HG03342 (cell line): ENCODE measurements at regions not wholly inside any gene's neighbourhood (a gene's known extent, or its start where the extent isn't known, plus 50 kb on each side); places are given as distances from the start of the nearest gene placed in this dataset.

Experiments used
- ATAC-seq: cut with Tn5 transposase; IDR thresholded peaks from one replicate; pipeline ENCODE4 v1.9.1; 2021; ENCODE audit warnings: mild to moderate bottlenecking, moderate library complexity; ENCODE audit not compliant: unreplicated experiment

GRCh38 chrX:109312757-109313156 is 169.1 kb downstream of the GUCY2F start:
- no peak for ATAC-seq

GRCh38 chrX:109310031-109310430 is 171.9 kb downstream of the GUCY2F start:
- no peak for ATAC-seq

- no peak for ATAC-seq
Measured at GRCh38 chrX:109301177-109301576, 180.7 kb downstream of the GUCY2F start.

- no peak for ATAC-seq
Measured at GRCh38 chrX:109300415-109300814, 181.5 kb downstream of the GUCY2F start.

- ATAC-seq = no peak
Measured at GRCh38 chrX:109299091-109299490, 182.8 kb downstream of the GUCY2F start.

- ATAC-seq = no peak
Measured at GRCh38 chrX:109294097-109294814, 187.6 kb downstream of the GUCY2F start.

- ATAC-seq = peak; percentile 40
Measured at GRCh38 chrX:109283870-109284269, 198.0 kb downstream of the GUCY2F start.

GRCh38 chrX:109281483-109282275 is 200.2 kb downstream of the GUCY2F start:
- ATAC-seq = peak; percentile 58

- ATAC-seq = no peak
Measured at GRCh38 chrX:109274806-109275205, 207.1 kb downstream of the GUCY2F start.

- ATAC-seq = peak; percentile 94
Measured at GRCh38 chrX:109270580-109271484, 211.1 kb downstream of the GUCY2F start.

GRCh38 chrX:109268340-109268739 is 213.5 kb downstream of the GUCY2F start:
- no peak for ATAC-seq

GRCh38 chrX:109266034-109266433 is 215.9 kb downstream of the GUCY2F start:
- ATAC-seq = no peak

- no peak for ATAC-seq
Measured at GRCh38 chrX:109264878-109265277, 217.0 kb downstream of the GUCY2F start.

- no peak for ATAC-seq
Measured at GRCh38 chrX:109261279-109261678, 220.6 kb downstream of the GUCY2F start.

GRCh38 chrX:109252789-109253188 is 229.1 kb downstream of the GUCY2F start:
- no peak for ATAC-seq

GRCh38 chrX:109218761-109219160 is 263.1 kb downstream of the GUCY2F start:
- ATAC-seq = no peak

- no peak for ATAC-seq
Measured at GRCh38 chrX:109199726-109200125, 282.2 kb downstream of the GUCY2F start.

GRCh38 chrX:109190542-109190941 is 291.3 kb downstream of the GUCY2F start:
- peak; percentile 57 for ATAC-seq

GRCh38 chrX:109187473-109188168 is 294.3 kb downstream of the GUCY2F start:
- ATAC-seq = peak; percentile 73

GRCh38 chrX:109186939-109187338 is 294.9 kb downstream of the GUCY2F start:
- ATAC-seq = no peak
